ENCODE measurements at regions not wholly inside any gene's neighbourhood (a gene's known extent, or its start where the extent isn't known, plus 50 kb on each side); places are given as distances from the start of the nearest gene placed in this dataset.
"Not testable (repeated sequence)": the region's sequence is repeated elsewhere in the genome, so short reads cannot be mapped to it uniquely, and the experiment has no call there.

- not testable (repeated sequence) for DNase-seq
Observed at GRCh38 chr11:116666673-116667249, 106.0 kb downstream of the BUD13 start.

- no peak for DNase-seq
Observed at GRCh38 chr11:116665523-116665922, 107.3 kb downstream of the BUD13 start.

- no peak for DNase-seq
Observed at GRCh38 chr11:116661056-116661455, 111.7 kb downstream of the BUD13 start.

- no peak for DNase-seq
Observed at GRCh38 chr11:116660011-116660410, 112.8 kb downstream of the BUD13 start.

- no peak for DNase-seq
Observed at GRCh38 chr11:116658876-116659535, 113.8 kb downstream of the BUD13 start.

- no peak for DNase-seq
Observed at GRCh38 chr11:116657842-116658825, 114.7 kb downstream of the BUD13 start.

- DNase-seq, result no peak
Observed at GRCh38 chr11:116656011-116656410, 116.8 kb downstream of the BUD13 start.

GRCh38 chr11:116654526-116654925, 118.3 kb downstream of the BUD13 start:
- DNase-seq, result no peak

GRCh38 chr11:116653206-116653605, 119.6 kb downstream of the BUD13 start:
- DNase-seq, result no peak

GRCh38 chr11:116651737-116652237, 121.0 kb downstream of the BUD13 start:
- DNase-seq, result no peak

- DNase-seq, result no peak
Observed at GRCh38 chr11:116651098-116651736, 121.6 kb downstream of the BUD13 start.

- DNase-seq, result no peak
Observed at GRCh38 chr11:116650052-116650451, 122.7 kb downstream of the BUD13 start.

GRCh38 chr11:116649268-116649667, 123.5 kb downstream of the BUD13 start:
- no peak for DNase-seq

GRCh38 chr11:116648247-116649174, 124.3 kb downstream of the BUD13 start:
- DNase-seq, result no peak

- DNase-seq, result no peak
Observed at GRCh38 chr11:116647305-116648080, 125.3 kb downstream of the BUD13 start.

GRCh38 chr11:116646191-116646590, 126.6 kb downstream of the BUD13 start:
- no peak for DNase-seq

- no peak for DNase-seq
Observed at GRCh38 chr11:116644941-116645305, 127.9 kb downstream of the BUD13 start.

- DNase-seq, result no peak
Observed at GRCh38 chr11:116644201-116644940, 128.4 kb downstream of the BUD13 start.

GRCh38 chr11:116643521-116643920, 129.3 kb downstream of the BUD13 start:
- DNase-seq, result no peak

GRCh38 chr11:116642902-116643301, 129.9 kb downstream of the BUD13 start:
- DNase-seq, result no peak

Data from activated CD8-positive, alpha-beta memory T cell treated with anti-CD3 and anti-CD28 coated beads for 24 hours (primary cell).